ENCODE measurements at regions not wholly inside any gene's neighbourhood (a gene's known extent, or its start where the extent isn't known, plus 50 kb on each side); places are given as distances from the start of the nearest gene placed in this dataset.

DNA sequence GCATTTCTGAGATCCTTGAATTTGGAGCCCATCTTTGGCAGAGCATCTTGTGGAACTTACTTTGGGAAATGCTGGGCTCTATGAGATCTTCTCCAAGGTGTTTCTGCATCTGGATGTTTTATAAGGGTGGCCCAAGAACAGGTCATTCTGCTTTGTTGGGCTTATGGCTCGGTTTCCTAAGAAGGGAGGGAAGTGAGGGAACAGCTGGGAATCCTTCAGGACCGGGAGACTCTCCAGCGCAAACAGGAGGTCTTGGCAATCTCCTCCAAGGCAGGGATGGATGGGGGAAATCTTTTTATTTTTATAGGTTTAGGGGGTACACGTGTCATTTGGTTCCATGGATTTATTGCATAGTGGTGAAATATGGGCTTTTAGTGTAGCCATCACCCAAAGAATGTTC lies 54.7 kb downstream of the IRX3 start:
- no peaks in the 10 kb centered on the region for H3K27me3 ChIP-seq (ENCODE audit: insufficient read depth)
- H3K9ac ChIP-seq = no peak overlapping the region
- CTCF ChIA-PET = no interaction called here
- H3K9me2 ChIP-seq = no peaks in the 10 kb centered on the region
- H3K79me2 ChIP-seq (ENCODE audit: insufficient read depth) = no peaks in the 10 kb centered on the region
- no peak for DNase-seq
- no peak overlapping the region for H3K4me3 ChIP-seq (ENCODE audit: low read depth in 2 of 2, low read length in 1 of 2)
- H3K4me1 ChIP-seq (ENCODE audit: control insufficient read depth in 1 of 2, insufficient read depth in 2 of 2, low read depth in 1 of 2, low read length in 1 of 2) = peaks cover 0 to 8% of the 10 kb centered on the region in 2 experiments; a peak in 1 of 4 replicates
- no peak overlapping the region for H3K27ac ChIP-seq (ENCODE audit: low read depth in 2 of 2, low read length in 1 of 2)
- POLR2A ChIA-PET = interaction anchor here (1.0 kb wide), 1 partner anchor 8 kb away, joined by 3 read pairs; no protein-coding TSS in a partner anchor
- peaks cover 6% of the 10 kb centered on the region for H3F3A ChIP-seq (replicated peaks; ENCODE audit: insufficient read depth)
- 55% methylated on average over 4 of the region's 4 CpGs for WGBS (ENCODE audit: low lambda C conversion rate)
- no peak overlapping the region for H3K4me2 ChIP-seq
- H4K20me1 ChIP-seq (ENCODE audit: insufficient read depth) = no peaks in the 10 kb centered on the region
- H3K36me3 ChIP-seq (replicated peaks in 1 of 2; ENCODE audit: control insufficient read depth in 1 of 2, insufficient read depth in 2 of 2, low read length in 1 of 2) = no peaks in the 10 kb centered on the region
- no peak overlapping the region for H2AFZ ChIP-seq (ENCODE audit: low read depth)
- no peaks in the 10 kb centered on the region for H3K9me3 ChIP-seq
- TF ChIP-seq SMC3 (IDR thresholded peaks at IDR 0.05; ENCODE audit: low read depth, low read length) (no peak), ELF1 (IDR thresholded peaks at IDR 0.05) (no peak), FOXM1 (IDR thresholded peaks at IDR 0.05; ENCODE audit: low read depth) (no peak), IRF3 (IDR thresholded peaks at IDR 0.05; ENCODE audit: low read depth, low read length) (no peak), TEAD4 (IDR thresholded peaks at IDR 0.05; ENCODE audit: borderline replicate concordance, insufficient read depth) (no peak), EP300 (IDR thresholded peaks at IDR 0.05; ENCODE audit: borderline replicate concordance in 1 of 2, low read depth in 1 of 2, low read length in 1 of 2) (no peak), TAF1 (IDR thresholded peaks at IDR 0.05; ENCODE audit: borderline replicate concordance, low read depth, low read length) (no peak)
- TF ChIP-seq, protein P1, sequence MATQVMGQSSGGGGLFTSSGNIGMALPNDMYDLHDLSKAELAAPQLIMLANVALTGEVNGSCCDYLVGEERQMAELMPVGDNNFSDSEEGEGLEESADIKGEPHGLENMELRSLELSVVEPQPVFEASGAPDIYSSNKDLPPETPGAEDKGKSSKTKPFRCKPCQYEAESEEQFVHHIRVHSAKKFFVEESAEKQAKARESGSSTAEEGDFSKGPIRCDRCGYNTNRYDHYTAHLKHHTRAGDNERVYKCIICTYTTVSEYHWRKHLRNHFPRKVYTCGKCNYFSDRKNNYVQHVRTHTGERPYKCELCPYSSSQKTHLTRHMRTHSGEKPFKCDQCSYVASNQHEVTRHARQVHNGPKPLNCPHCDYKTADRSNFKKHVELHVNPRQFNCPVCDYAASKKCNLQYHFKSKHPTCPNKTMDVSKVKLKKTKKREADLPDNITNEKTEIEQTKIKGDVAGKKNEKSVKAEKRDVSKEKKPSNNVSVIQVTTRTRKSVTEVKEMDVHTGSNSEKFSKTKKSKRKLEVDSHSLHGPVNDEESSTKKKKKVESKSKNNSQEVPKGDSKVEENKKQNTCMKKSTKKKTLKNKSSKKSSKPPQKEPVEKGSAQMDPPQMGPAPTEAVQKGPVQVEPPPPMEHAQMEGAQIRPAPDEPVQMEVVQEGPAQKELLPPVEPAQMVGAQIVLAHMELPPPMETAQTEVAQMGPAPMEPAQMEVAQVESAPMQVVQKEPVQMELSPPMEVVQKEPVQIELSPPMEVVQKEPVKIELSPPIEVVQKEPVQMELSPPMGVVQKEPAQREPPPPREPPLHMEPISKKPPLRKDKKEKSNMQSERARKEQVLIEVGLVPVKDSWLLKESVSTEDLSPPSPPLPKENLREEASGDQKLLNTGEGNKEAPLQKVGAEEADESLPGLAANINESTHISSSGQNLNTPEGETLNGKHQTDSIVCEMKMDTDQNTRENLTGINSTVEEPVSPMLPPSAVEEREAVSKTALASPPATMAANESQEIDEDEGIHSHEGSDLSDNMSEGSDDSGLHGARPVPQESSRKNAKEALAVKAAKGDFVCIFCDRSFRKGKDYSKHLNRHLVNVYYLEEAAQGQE (IDR thresholded peaks at IDR 0.05; ENCODE audit: low read depth, low read length) = no peak

DNA sequence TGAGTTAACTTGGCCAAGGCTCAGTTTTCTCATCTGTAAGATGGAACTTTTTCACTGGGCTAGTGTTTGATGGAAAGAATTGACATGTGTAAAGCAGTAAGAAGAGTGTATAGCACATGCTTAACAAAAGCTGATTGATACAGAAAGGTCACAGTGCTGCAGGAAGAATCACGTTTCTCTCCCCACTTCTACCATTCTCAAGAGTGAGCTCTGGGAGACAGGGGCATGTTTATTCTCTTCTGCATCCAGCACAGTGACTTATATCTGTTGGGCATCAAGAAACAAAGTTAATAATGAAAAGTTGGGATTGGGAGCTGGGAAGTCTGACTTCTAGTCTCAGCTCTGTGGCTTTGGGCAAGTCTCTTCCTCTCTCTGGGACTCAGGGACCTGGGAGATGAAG lies 55.3 kb downstream of the IRX3 start:
- CTCF ChIA-PET = interaction anchor here (1.6 kb wide), 1 partner anchor 20 kb away, joined by 6 read pairs; no protein-coding TSS in a partner anchor
- Histone ChIP-seq H3K4me1 (ENCODE audit: control insufficient read depth in 1 of 2, insufficient read depth in 2 of 2, low read depth in 1 of 2, low read length in 1 of 2) (peaks cover 0 to 10% of the 10 kb centered on the region in 2 experiments; a peak in 1 of 4 replicates), H3K4me3 (ENCODE audit: low read depth in 2 of 2, low read length in 1 of 2) (no peak overlapping the region), H3K36me3 (replicated peaks in 1 of 2; ENCODE audit: control insufficient read depth in 1 of 2, insufficient read depth in 2 of 2, low read length in 1 of 2) (no peaks in the 10 kb centered on the region), H3K79me2 (ENCODE audit: insufficient read depth) (no peaks in the 10 kb centered on the region), H3K9me2 (no peaks in the 10 kb centered on the region), H3K9me3 (no peaks in the 10 kb centered on the region), H4K20me1 (ENCODE audit: insufficient read depth) (no peaks in the 10 kb centered on the region), H3F3A (replicated peaks; ENCODE audit: insufficient read depth) (peaks cover under 1% of the 10 kb centered on the region), H3K27ac (ENCODE audit: low read depth in 2 of 2, low read length in 1 of 2) (no peak overlapping the region), H3K27me3 (ENCODE audit: insufficient read depth) (no peaks in the 10 kb centered on the region), H2AFZ (ENCODE audit: low read depth) (no peak overlapping the region), H3K4me2 (no peak overlapping the region), H3K9ac (no peak overlapping the region)
- no peak for DNase-seq
- TF ChIP-seq FOSL2 (IDR thresholded peaks at IDR 0.05; ENCODE audit: borderline replicate concordance, low read depth) (no peak), ELF1 (IDR thresholded peaks at IDR 0.05) (no peak), POLR2AphosphoS5 (IDR thresholded peaks at IDR 0.05; ENCODE audit: low read depth, low read length) (no peak), JUND (IDR thresholded peaks at IDR 0.05) (no peak)
- 39% methylated on average over 1 of the region's 1 CpG for WGBS (ENCODE audit: low lambda C conversion rate)
- POLR2A ChIA-PET = interaction anchor here (1.0 kb wide), 1 partner anchor 9 kb away, joined by 3 read pairs; no protein-coding TSS in a partner anchor
